ENCODE measurements at regions not wholly inside any gene's neighbourhood (a gene's known extent, or its start where the extent isn't known, plus 50 kb on each side); places are given as distances from the start of the nearest gene placed in this dataset.

GRCh38 chr3:31371484-31372177 lies 161.1 kb upstream of the STT3B start:
- no peak for DNase-seq (ENCODE audit: low spot score)
- no peaks in the 10 kb centered on the region for H3K27me3 ChIP-seq
- H3K36me3 ChIP-seq (replicated peaks; ENCODE audit: insufficient read depth, low read depth), result no peaks in the 10 kb centered on the region
- no peaks in the 10 kb centered on the region for H3K9me3 ChIP-seq (ENCODE audit: low read depth)
- H2AFZ ChIP-seq, result no peak overlapping the region
- H3K4me3 ChIP-seq, result no peak overlapping the region
- no peak overlapping the region for H3K4me2 ChIP-seq
- WGBS (ENCODE audit: low lambda C conversion rate, missing lambda C conversion rate), result 82% methylated on average over 4 of the region's 4 CpGs
- H3K79me2 ChIP-seq, result no peaks in the 10 kb centered on the region
- TF ChIP-seq EZH2phosphoT487 (IDR thresholded peaks at IDR 0.05; ENCODE audit: low read depth, severe bottlenecking, unreplicated experiment) (no peak), EZH2 (IDR thresholded peaks at IDR 0.05; ENCODE audit: borderline replicate concordance) (no peak)
- TF ChIP-seq, protein P1, sequence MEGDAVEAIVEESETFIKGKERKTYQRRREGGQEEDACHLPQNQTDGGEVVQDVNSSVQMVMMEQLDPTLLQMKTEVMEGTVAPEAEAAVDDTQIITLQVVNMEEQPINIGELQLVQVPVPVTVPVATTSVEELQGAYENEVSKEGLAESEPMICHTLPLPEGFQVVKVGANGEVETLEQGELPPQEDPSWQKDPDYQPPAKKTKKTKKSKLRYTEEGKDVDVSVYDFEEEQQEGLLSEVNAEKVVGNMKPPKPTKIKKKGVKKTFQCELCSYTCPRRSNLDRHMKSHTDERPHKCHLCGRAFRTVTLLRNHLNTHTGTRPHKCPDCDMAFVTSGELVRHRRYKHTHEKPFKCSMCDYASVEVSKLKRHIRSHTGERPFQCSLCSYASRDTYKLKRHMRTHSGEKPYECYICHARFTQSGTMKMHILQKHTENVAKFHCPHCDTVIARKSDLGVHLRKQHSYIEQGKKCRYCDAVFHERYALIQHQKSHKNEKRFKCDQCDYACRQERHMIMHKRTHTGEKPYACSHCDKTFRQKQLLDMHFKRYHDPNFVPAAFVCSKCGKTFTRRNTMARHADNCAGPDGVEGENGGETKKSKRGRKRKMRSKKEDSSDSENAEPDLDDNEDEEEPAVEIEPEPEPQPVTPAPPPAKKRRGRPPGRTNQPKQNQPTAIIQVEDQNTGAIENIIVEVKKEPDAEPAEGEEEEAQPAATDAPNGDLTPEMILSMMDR (IDR thresholded peaks at IDR 0.05; ENCODE audit: poor library complexity), result no peak
- H3K4me1 ChIP-seq (ENCODE audit: insufficient read depth), result peaks cover 20% of the 10 kb centered on the region
- peak overlapping the region; percentile 55 for H3K27ac ChIP-seq
- no peaks in the 10 kb centered on the region for H3K9me2 ChIP-seq (replicated peaks; ENCODE audit: insufficient read depth)
- H4K20me1 ChIP-seq (ENCODE audit: insufficient read depth, poor library complexity, severe bottlenecking), result no peaks in the 10 kb centered on the region

DNA sequence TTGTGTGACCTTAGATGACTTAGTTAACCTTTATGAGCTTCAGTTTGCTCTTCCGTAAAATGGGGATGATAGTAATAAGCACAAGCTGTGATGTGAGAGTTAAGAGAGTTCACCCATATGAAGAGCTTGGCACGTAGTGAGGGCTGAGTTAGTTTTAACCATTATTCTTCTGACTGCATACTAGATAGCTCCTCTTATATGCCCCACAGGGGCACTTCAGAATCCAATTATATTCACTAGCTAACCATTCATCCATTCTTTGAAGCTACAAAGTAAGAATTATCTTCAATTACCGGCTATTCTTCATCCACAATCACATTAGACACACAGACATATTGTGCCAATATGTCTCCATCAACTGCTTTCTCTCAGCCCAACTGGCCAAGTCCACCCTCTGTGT lies 159.0 kb upstream of the STT3B start:
- Histone ChIP-seq H3K4me3 (no peak overlapping the region), H3K4me1 (ENCODE audit: insufficient read depth) (peaks cover 27% of the 10 kb centered on the region), H2AFZ (no peak overlapping the region), H3K79me2 (no peaks in the 10 kb centered on the region), H3K9me2 (replicated peaks; ENCODE audit: insufficient read depth) (no peaks in the 10 kb centered on the region), H3K27me3 (no peaks in the 10 kb centered on the region), H3K9me3 (ENCODE audit: low read depth) (no peaks in the 10 kb centered on the region), H3K36me3 (replicated peaks; ENCODE audit: insufficient read depth, low read depth) (no peaks in the 10 kb centered on the region), H3K4me2 (no peak overlapping the region), H4K20me1 (ENCODE audit: insufficient read depth, poor library complexity, severe bottlenecking) (no peaks in the 10 kb centered on the region), H3K27ac (no peak overlapping the region)
- no peak for DNase-seq (ENCODE audit: low spot score)
- no peak for TF ChIP-seq EZH2 (IDR thresholded peaks at IDR 0.05; ENCODE audit: borderline replicate concordance)
- TF ChIP-seq, protein P1 (IDR thresholded peaks at IDR 0.05; ENCODE audit: poor library complexity), result no peak
- TF ChIP-seq EZH2phosphoT487 (IDR thresholded peaks at IDR 0.05; ENCODE audit: low read depth, severe bottlenecking, unreplicated experiment), result no peak
- 96% methylated on average over 3 of the region's 3 CpGs for WGBS (ENCODE audit: low lambda C conversion rate, missing lambda C conversion rate)

GRCh38 chr3:31377045-31377642 lies 155.6 kb upstream of the STT3B start:
- TF ChIP-seq, protein P1 (IDR thresholded peaks at IDR 0.05; ENCODE audit: poor library complexity), result no peak
- TF ChIP-seq EZH2 (IDR thresholded peaks at IDR 0.05; ENCODE audit: borderline replicate concordance), result no peak
- no peak for TF ChIP-seq EZH2phosphoT487 (IDR thresholded peaks at IDR 0.05; ENCODE audit: low read depth, severe bottlenecking, unreplicated experiment)
- peak overlapping the region; percentile 47 for H3K27ac ChIP-seq

More at GRCh38 chr3:31377045-31377642, 155.6 kb upstream of the STT3B start:
- Histone ChIP-seq H3K4me1 (ENCODE audit: insufficient read depth) (peaks cover 7% of the 10 kb centered on the region), H3K36me3 (replicated peaks; ENCODE audit: insufficient read depth, low read depth) (no peaks in the 10 kb centered on the region), H3K9me2 (replicated peaks; ENCODE audit: insufficient read depth) (no peaks in the 10 kb centered on the region), H4K20me1 (ENCODE audit: insufficient read depth, poor library complexity, severe bottlenecking) (no peaks in the 10 kb centered on the region), H3K27me3 (no peaks in the 10 kb centered on the region), H3K4me3 (no peak overlapping the region), H3K79me2 (no peaks in the 10 kb centered on the region), H3K9me3 (ENCODE audit: low read depth) (no peaks in the 10 kb centered on the region), H2AFZ (no peak overlapping the region), H3K4me2 (no peak overlapping the region)
- DNase-seq (ENCODE audit: low spot score), result peak; percentile 82
- 60% methylated on average over 5 of the region's 5 CpGs for WGBS (ENCODE audit: low lambda C conversion rate, missing lambda C conversion rate)
